GM19035 (cell line): ENCODE measurements at regions not wholly inside any gene's neighbourhood (a gene's known extent, or its start where the extent isn't known, plus 50 kb on each side); places are given as distances from the start of the nearest gene placed in this dataset.

ENCODE experiments used
- ATAC-seq: cut with Tn5 transposase; IDR thresholded peaks from one replicate; pipeline ENCODE4 v1.9.1; 2021; ENCODE audit not compliant: unreplicated experiment

DNA sequence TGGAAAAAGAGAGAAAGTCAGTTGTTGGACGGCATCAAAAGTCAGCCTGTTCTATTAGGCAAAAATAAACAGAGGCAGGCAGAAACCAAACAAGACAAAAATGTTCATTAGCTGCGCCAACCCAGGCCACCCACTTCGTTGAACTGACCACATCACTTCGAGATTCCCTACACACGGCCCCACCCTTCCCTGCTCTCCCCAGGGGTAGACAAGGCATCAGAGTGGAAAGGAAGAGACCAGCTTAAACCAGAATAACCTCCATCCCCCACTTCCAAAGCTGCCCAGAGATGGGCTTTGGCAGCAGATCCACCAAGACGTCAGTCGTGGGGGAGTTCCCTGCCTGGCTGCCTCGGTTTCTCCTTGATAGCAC lies 204.6 kb upstream of the TSHZ3 start:
- ATAC-seq, result no peak

DNA sequence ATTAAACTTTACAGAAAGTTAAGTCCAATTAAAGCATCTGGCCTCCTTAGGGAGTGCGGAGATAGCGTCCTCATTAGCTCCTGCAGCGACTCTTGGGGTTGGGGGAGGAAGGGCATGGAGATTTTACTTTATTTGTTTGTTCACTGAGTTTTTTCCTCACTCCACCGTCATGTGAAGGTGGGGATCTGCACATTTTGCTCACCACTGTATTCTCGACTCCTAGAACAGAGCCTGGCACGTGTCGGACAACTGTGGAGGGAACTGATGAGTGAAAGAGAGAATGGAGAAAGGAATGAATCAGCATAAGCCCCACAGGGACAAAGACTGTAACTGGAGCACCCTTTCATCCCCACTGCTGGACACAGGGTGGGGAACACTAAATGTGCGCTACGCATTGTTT lies 205.1 kb upstream of the TSHZ3 start:
- ATAC-seq, result no peak

DNA sequence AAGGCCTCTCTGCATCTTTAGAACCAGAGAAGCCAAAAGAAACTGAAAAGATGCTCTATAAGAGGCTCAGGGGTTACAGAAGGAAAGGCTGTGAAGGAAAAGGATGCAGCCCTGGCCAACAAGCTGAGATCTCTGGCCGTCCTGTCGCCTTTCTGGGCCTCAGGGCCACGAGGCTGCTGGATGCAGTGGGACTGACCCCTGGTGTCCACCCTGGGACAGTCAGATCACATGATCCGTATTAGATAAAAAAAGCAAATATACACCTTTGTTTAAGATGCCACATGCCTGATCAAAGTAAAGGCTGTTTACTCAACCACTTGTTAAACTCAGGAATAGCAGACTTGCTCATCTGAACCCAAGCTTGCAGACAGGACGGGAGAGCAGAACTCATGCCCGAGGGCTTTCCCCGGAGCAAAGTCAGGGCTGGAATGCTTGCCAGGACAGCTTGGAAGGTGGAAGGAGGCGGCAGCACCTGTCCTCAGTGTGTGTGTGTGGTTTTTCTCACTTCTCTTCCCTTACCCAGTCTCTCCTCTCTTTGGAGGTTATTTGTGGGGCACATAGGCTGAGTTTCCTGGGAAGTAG lies 206.5 kb upstream of the TSHZ3 start:
- no peak for ATAC-seq

DNA sequence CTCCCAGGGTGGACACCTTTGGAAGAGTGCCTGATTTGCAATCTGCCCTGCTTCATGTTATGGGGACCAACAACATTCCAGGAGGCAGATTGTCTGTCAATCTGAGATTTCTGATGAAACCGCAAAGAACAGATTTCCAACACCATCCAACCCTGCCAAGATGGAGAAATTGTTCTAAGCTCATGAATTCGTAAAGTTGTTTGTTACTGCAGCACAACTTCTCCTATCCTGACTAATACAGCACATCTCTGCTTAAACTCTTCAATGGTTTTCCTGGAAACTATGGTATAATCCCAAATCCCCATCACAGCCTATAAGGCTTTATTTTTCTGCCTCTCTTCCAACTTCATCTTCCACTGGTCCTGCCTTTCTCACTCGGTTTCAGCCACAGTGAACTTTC lies 210.3 kb upstream of the TSHZ3 start:
- ATAC-seq, result no peak

DNA sequence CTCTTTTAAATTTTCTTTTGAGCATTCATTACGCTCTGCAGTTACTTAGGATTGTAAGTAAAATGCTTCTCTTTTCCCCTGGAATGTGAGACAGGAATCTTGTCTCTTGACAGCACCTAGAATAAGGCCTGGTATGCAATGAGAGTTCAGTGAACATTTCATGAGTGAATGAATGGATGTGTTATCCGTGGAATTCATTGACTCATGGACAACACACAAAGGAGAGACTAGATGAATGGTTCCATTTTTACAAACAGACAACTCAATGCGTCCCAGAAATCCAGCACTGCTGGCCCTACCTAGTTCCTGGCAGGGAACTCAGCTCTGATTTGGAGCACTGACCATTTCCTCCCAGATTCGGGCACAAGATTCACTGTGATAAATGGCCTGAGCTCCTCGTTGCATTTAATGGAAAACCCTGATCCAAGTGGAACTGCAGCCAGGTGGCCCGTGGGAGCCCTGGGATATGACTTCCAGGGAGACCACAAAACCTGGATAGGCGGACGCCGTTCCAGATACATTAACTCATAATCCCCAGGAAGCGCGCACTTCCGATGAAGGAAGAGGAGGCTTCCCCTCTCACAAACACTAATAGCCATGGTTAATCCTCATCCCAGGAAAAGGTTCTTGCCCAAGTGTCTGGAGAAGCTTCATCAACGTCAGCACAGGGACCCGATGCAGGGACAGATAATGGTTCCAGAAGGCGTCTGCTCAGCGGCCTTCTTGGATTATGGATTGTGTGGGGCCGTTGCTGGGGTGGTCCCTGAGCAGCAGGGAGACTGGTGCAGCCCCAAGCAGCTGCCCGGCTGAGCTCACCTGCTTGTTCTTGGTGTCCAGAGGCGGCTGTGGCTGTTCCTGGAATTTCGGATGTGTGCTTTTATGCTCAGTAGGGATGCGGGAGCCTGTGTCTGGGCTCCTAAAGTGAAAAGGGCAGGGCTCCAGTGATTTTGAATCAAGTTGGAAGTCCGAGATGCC lies 211.1 kb upstream of the TSHZ3 start:
- no peak for ATAC-seq

DNA sequence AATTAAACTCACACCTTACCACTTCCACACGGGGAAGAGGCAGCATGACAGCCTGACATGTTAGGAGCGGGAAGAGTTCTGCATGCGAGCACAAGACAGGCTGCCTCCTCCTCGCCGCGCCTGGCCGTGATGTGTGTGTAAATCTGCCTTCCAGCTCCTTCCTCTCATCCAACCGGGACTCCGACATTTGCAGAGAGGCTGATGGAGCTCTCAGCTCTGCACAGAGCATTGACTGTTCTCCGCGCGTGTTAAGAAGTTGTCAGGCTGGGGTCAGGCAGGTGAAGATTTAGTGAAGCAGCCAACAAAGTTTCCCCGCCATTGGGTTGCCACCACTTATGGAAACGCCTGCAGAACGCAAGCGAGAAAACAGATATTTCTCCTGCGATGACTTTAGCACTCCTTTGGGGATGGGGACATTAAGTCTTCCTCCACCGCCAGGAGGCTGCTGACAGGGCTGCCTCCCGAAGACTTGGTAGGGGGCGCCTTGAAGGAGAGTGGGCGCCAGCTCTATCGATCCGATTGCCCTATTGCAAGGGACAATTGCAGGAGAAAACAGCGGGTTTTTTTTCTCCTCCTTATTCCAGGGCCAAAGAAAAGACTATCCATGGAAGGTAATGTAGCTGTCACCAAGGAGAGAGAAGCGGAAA lies 213.9 kb upstream of the TSHZ3 start:
- ATAC-seq, result no peak

DNA sequence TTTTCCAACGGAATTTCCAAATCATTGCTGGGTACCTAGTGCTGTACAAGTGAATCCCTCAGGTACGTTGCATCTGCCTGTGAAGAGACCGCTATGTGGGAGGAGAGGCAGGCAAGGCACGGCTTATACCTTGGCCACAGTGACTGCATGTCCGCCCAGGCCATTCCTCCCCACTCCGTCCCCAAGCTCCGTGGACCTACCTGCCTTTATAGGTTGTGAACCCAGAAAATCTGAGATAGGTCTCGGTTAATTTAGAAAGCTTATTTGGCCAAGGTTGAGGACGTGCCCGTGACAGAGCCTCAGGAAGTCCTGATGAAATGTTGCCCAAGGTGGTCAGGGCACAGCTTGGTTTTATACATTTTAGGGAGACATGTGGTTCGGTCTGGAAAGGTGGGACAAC lies 218.5 kb upstream of the TSHZ3 start:
- no peak for ATAC-seq

DNA sequence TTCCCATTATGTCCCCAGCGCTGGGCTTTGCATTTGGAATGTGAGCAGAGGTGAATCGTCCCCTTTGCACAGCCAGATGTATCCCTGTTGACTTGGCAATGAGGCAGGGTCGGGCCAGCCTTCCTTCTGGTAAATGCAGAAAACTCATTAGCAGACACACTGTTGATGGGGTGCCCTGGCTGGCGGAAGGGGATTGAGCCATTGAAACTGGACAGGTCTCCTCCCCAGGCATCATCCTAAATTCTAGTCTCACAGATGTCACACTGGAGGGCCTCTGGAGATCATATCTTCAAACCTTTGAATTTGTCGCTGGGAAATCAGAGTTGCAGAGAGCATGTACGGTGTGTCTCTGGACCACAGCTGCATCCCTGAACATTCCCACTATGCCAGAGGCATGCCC lies 219.5 kb upstream of the TSHZ3 start:
- no peak for ATAC-seq

DNA sequence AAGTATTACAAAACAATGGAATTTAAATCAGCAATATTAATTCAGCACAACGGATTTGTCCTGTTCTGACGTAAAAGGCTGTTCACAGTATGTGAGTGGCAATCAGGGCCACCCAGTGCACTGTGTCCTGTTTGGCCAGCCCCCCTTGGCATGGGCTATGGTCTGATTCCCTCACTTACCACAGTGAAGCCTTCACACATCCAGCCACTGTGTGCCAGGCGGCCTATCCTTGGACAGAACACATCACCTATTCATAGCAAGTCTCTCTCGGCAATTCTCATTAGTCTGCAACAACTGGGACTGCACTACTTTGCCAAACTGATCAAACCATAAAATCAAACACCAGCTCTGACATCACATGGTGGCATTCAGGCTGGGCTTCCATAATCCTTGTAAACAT lies 221.5 kb upstream of the TSHZ3 start:
- ATAC-seq, result no peak

DNA sequence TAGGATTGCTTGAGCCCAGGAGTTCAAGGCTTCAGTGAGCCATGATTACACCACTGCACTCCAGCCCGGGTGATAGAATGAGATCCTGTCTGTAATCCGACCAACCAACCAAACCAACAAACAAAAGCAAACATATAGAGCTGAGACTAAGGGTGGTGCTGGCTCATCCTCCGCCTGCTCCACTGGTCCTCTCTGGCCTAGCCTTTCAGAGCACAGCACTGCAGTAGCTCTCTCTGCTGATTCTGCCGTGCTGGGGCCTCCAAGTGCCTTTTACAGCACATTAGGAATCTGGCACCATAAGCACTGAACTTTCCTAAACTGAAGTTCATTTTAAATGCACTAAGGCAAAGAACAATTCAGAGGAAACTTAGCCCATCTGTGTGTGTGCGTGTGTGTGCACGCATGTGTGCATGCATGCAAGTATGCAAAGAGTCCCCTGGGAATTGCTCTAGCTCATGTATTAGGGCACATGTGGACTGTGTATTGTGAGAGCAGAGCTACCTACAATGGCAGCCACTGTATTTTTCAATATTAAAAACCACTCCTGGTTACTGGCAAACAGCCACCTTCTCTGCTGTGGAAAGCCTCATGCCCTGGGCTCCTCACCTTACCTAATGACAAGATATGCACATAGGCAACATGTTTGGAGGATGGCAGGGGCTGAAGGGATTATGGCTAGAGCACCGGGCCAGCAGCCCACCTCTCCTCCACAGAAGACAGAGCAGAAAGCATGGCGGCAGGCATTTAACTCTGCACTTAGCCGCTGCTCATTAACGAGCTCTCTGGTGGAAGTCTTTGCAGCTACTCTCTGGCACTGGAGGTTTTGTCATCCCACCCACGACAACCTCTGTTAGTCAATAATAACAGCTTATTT lies 223.1 kb upstream of the TSHZ3 start:
- no peak for ATAC-seq

DNA sequence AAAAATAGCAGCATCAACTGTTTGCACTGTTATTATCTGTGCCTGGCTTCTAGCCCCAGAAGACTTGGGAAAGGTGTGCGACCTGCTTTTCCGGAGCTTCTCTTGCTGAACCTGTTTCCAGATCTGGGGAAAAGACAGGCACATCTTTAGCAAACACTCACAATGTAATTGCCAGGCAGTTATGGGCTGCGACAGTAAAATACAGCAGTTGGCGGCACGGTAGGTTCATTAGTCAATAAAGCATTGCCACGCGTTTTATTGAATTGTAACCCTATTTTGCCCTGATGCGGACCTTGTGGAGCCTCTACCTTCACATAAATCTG lies 223.7 kb upstream of the TSHZ3 start:
- ATAC-seq, result no peak

DNA sequence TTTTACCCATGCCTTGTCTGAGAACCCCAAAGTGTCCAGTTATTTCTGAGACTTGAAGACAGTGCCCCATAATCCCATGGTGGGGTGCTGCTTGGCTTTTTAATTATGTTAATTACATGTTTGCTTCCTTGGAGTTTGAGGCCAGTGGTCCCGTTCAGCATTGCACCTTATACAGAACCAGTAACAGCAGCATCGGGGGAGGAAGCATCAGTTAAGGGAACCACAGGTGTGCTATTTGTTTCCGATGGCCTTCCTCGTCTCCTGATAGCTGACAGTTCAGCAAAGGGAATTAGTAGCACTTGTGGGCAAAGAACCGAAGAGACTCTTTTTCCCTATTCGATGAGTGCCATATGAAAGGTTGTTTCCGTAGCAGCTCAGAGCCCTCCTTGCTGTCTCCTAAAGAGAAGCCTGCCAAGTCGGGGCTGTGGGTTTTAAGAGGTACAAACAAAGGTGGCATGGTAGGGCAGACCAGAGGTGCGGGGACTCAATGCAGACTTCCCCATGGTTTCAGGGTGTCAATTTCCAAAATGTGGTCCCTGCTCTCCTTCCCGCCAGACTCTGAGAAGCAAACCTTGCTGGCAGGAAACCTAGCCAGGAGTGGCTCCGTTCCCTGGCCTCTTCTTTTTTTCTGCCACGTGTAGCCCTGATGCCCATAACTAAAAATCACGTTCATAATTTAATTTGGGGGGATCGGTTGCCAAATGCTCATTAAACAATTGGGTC lies 225.2 kb upstream of the TSHZ3 start:
- ATAC-seq, result no peak

DNA sequence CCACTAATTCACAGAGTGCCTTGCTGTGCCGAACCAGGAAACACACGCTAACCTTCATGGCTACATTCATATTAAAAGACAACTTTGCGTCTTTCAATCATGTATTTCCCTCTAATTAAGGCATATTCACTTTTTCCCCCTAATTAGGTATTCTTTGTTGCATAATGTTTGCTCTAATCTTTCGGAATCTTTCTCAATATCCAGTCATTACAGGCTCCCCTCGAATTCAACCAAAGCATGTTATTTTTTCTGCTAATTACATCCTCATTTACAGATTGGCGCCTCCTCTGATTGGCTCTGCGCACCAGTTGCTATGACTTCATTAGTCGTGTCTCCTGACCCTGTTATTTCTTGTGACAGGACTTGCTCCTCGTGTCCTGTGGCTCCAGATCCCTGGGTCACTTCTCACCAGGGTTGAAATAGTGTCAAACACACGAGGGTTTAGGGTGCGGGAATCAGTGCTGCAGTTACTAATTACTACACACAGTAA lies 226.7 kb upstream of the TSHZ3 start:
- ATAC-seq, result no peak

DNA sequence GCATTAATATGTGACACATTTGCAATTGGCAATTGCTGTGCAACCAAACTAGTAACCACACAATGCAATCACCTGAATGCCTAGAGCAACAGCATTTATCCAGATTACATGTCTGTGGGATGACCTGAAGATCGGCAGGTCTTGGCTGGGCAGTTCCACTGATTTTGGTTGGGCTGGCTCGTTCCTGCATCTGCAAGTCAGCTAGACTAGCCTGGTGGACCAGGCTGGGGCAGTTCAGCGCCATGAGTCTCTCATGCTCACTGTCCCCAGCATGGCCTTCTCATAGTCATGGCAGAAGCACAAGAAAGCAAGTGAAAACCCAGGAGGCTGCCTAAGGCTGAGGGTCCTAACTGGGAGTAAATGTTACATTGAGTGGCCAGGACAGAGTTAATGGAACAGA lies 229.1 kb upstream of the TSHZ3 start:
- no peak for ATAC-seq

DNA sequence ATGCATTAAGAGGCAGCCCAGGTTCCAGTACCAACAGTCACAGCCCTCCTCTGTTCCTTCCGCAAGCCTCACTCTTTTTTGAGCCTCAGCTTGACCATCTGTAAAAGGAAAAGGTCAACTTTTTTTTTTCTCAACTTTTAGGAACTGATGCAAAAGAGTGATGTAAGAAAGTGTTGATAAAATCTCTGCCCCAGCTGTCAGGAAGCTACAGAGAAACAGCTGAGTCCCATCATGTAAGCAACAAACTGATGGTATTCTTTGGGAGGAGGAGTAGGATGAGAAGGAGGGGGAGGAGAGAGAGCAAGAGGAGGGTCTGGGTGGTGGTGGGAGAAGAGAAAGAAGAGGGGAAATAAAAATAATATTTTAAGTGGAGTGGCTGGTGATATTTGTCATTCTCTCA lies 233.9 kb upstream of the TSHZ3 start:
- ATAC-seq, result no peak

DNA sequence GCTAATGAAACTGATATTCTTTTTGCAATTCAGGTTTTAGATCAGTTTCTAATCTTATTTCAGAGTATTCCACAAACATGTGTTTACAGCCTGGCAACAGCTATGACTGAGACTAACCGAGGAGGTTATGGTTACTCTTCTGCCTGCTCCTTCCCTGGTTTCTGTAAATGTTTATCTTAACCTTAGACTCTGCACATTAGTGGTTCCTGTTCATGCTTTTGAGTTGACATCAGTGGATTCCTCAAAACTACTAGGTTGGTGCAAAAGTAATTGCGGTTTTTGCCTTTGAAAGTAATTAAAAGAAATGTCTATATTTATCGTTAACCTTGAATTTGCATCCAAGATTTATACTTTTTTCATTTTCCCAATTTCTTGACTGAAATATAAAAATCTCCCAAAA lies 237.0 kb upstream of the TSHZ3 start:
- no peak for ATAC-seq

DNA sequence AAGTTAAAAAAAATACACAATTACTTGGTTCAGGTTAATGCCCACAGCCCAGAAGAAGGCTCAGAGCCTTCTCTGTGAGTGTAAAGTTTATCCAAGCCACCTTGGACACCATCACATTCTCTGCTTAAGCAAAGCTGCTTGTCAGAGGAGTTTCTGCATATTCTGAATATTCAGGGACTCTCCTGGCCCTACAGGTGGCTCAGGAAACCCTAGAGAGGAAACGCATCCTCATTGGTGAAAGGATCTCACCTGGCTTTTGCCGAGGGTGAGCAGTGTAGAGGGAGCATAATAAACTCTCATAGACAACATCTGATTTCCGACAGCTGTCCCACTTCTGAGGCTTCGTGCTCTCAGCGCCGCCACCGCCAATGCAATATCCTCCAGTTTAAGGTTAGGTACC lies 239.9 kb upstream of the TSHZ3 start:
- ATAC-seq, result no peak

DNA sequence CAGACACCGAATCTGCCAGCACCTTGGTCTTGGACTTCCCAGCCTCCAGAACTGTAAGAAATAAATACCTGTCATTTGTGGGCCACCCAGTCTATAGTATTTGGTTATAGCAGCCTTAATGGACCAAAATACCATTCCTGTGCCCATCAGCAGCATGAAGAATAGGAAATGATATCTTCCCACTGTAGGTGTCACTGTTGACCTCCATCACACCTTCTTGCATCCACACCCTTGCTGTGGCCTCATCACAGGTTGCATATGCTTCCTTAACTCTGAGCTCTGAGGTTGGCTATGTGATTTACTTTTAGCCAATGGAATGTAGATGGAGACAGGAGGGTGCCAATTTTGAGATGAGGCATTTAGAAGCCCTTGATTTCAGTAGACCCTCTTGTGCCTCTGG lies 242.0 kb upstream of the TSHZ3 start:
- ATAC-seq, result no peak

DNA sequence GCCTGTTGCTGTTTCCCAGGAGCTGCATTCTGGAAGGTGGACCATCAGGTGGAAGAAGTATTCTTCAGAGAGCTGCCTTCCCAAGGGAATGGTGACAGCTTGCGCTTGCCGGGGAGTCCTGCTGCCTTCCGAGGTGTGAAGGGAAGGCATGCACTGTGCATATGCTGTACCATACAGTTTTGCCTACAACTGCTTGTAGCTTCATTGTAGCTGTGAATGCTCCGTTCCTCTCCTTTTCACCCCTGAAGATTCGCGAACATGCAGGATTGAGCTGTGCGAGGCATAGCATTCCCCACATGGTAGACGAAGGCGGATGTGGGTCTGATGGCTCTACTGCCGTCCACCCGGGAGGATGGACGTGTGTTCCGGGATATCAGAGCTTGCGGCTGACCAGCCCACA lies 243.2 kb upstream of the TSHZ3 start:
- ATAC-seq, result no peak

DNA sequence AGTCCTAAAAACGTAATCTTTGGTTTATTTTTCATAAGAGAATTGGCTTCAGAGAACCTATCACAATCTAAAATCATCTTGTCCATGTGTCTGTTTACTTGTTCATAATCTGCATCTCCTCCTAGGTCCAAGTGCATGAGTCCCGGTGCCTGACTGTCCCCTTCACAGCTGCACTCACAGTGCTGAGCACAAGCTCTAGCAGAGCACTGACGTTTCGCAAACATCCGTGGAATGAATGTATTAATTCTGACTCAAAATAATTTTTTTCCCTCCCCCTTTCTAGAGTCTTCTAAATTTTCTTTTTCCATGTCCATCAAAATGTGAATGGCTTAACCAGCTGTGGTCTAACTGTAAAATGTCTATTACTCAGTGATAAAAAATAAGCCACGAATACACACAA lies 245.5 kb upstream of the TSHZ3 start:
- no peak for ATAC-seq

DNA sequence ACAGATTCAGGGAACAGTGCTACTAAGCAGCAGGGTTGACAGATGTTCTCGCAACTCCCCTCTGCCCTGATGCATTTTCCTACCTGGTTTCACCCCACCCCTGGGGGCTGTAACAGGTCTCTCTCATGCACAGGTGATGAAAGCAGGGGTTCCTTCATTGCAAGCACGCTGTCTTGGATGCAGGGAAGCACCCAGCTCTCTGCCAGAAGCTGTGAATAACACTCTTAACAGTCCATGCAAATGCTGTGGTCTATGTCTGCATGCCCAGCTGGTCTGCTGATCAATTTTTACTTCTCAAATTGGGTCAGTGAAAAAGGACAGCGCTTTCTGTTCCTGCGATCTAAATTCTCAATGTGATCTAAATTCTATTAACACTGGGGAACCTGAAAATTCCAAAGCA lies 246.3 kb upstream of the TSHZ3 start:
- no peak for ATAC-seq
